ENCODE measurements at regions not wholly inside any gene's neighbourhood (a gene's known extent, or its start where the extent isn't known, plus 50 kb on each side); places are given as distances from the start of the nearest gene placed in this dataset.

DNA sequence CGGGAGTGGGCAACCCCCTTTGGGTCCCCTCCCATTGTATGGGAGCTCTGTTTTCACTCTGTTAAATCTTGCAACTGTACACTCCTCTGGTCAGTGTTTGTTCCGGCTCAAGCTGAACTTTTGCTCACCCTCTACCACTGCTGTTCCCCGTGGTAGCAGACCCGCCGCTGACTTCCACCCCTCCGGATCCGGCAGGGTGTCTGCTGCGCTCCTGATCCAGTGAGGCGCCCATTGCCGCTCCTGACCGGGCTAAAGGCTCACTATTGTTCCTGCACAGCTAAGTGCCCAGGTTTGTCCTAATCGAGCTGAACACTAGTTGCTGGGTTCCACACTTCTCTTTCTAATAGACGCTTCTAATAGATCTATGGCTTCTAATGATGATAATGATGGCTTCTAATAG, 488.6 kb downstream of the MRPL39 start:
- DNase-seq (no peak), ATAC-seq (ENCODE audit: low read depth) (no peak)
- no peaks in the 10 kb centered on the region for H3K36me3 Mint-ChIP-seq
- H3K27me3 Mint-ChIP-seq: no peaks in the 10 kb centered on the region
- no peaks in the 10 kb centered on the region for H3K9me3 Mint-ChIP-seq
- no peak overlapping the region for H3K27ac Mint-ChIP-seq
- no peaks in the 10 kb centered on the region for H3K4me1 Mint-ChIP-seq
- POLR2A ChIA-PET: no interaction called here
- H3K4me3 Mint-ChIP-seq: no peak overlapping the region

DNA sequence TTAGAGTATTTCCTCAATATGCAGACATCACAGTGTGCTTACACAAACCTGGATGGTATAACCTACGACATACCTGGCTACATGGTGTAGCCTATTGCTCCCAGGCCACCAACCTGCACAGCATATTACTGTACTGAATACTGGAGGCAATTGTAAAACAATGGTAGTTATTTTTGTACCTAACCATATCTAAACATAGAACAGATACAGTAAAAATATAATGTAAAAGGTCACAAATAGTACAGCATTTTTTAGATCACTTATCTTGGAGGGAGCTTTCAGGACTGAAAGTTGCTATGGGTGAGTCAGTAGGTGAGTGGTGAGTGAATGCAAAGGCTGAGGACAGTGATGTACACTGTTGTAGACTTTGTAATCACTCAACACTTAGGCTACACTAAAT, 492.3 kb downstream of the MRPL39 start:
- no peaks in the 10 kb centered on the region for H3K9me3 Mint-ChIP-seq

DNA sequence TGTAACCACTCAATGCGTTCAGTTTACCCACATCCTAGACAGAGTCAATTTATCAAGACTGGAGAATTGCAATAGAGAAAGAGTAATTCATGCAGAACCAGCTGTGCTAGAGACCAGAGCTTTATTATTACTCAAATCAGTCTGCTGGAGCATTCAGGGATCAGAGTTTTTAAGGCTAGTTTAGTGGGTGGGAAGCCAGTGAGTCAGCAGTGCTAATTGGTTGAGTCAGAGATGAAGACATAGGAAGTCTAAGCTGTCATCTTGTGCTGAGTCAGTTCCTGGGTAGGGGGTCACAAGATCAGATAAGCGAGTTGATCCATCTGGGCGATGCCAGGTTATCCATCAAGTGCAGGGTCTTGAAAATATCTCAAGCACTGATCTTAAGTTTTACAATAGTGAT, 499.6 kb downstream of the MRPL39 start:
- POLR2A ChIA-PET: no interaction called here
- H3K27ac Mint-ChIP-seq: no peak overlapping the region
- no peaks in the 10 kb centered on the region for H3K4me1 Mint-ChIP-seq
- DNase-seq (no peak), ATAC-seq (ENCODE audit: low read depth) (no peak)
- no peaks in the 10 kb centered on the region for H3K27me3 Mint-ChIP-seq
- no peak overlapping the region for H3K4me3 Mint-ChIP-seq
- H3K36me3 Mint-ChIP-seq: no peaks in the 10 kb centered on the region
- no peaks in the 10 kb centered on the region for H3K9me3 Mint-ChIP-seq

More for the DNA sequence above, 492.3 kb downstream of the MRPL39 start:
- H3K4me3 Mint-ChIP-seq: no peak overlapping the region
- H3K27ac Mint-ChIP-seq: no peak overlapping the region
- ATAC-seq (ENCODE audit: low read depth) (no peak), DNase-seq (no peak)
- H3K36me3 Mint-ChIP-seq: no peaks in the 10 kb centered on the region
- H3K27me3 Mint-ChIP-seq: no peaks in the 10 kb centered on the region
- H3K4me1 Mint-ChIP-seq: no peaks in the 10 kb centered on the region
- POLR2A ChIA-PET: no interaction called here

GRCh38 chr21:25103500-25104207, 503.6 kb downstream of the MRPL39 start:
- DNase-seq (no peak), ATAC-seq (ENCODE audit: low read depth) (no peak)
- POLR2A ChIA-PET: no interaction called here
- Mint-ChIP-seq H3K4me1 (no peaks in the 10 kb centered on the region), H3K9me3 (no peaks in the 10 kb centered on the region), H3K4me3 (no peak overlapping the region), H3K27me3 (no peaks in the 10 kb centered on the region), H3K27ac (no peak overlapping the region), H3K36me3 (no peaks in the 10 kb centered on the region)

- no peaks in the 10 kb centered on the region for H3K4me1 Mint-ChIP-seq
- POLR2A ChIA-PET: no interaction called here
Observed at GRCh38 chr21:25097648-25098047, 509.6 kb downstream of the MRPL39 start.

GRCh38 chr21:25094695-25095094, 512.6 kb downstream of the MRPL39 start:
- POLR2A ChIA-PET: no interaction called here
- DNase-seq (no peak), ATAC-seq (ENCODE audit: low read depth) (no peak)
- Mint-ChIP-seq H3K36me3 (no peaks in the 10 kb centered on the region), H3K4me3 (no peak overlapping the region), H3K4me1 (no peaks in the 10 kb centered on the region), H3K27me3 (no peaks in the 10 kb centered on the region), H3K9me3 (no peaks in the 10 kb centered on the region), H3K27ac (no peak overlapping the region)

More at GRCh38 chr21:25097648-25098047, 509.6 kb downstream of the MRPL39 start:
- no peaks in the 10 kb centered on the region for H3K36me3 Mint-ChIP-seq
- H3K27ac Mint-ChIP-seq: no peak overlapping the region
- no peak for DNase-seq
- H3K27me3 Mint-ChIP-seq: no peaks in the 10 kb centered on the region
- no peak for ATAC-seq (ENCODE audit: low read depth)
- H3K9me3 Mint-ChIP-seq: no peaks in the 10 kb centered on the region
- no peak overlapping the region for H3K4me3 Mint-ChIP-seq

DNA sequence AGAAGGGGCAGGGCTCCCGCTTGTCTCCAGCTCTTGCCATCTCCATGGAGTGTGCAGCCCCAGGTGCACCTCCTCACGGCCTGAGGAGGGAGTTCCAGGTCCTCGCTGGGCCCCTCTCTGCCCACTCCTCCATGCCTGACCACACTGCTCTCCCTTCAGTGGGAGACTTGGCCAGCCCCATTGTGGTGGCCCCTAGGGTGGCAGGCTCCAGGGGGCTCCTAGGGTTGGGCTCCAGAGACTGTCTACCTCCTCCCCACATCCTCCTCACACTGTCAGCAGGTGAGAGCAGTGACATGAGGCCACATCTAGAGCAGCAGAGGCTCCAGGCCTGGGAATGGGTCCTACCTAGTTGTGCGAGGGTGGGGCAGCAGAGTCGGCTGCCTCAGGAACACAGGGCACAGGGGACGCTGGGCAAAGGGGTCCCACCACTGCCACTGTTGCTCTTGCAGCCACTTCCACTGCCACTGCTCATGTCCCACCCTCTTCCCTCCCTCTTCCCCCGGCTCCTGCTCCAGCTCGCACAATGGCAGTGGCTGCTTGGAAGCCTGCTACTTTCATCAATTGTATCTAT, 514.8 kb downstream of the MRPL39 start:
- POLR2A ChIA-PET: no interaction called here
- no peak overlapping the region for H3K4me3 Mint-ChIP-seq
- H3K27ac Mint-ChIP-seq: no peak overlapping the region

DNA sequence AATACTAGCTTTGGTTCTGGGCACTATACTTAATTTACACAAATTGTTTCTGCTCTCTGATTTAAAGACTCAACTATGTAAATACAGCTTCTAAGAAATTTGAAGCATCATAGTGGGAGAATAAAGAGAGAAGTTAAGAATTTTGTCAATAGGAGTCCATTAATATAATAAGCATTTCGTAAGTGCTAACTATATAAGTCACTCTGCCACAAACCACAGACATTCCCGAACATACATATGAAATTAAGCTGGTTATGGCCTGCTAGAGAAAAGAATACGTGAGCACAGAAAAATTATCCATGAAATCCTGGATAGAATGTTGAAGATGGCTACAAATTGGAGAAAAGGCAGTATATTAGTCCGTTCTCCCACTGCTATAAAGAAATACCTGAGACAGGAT, 526.2 kb downstream of the MRPL39 start:
- no peaks in the 10 kb centered on the region for H3K9me3 Mint-ChIP-seq
- H3K4me3 Mint-ChIP-seq: no peak overlapping the region
- H3K36me3 Mint-ChIP-seq: no peaks in the 10 kb centered on the region
- H3K27me3 Mint-ChIP-seq: no peaks in the 10 kb centered on the region
- ATAC-seq (ENCODE audit: low read depth): no peak
- no peaks in the 10 kb centered on the region for H3K4me1 Mint-ChIP-seq
- POLR2A ChIA-PET: no interaction called here
- H3K27ac Mint-ChIP-seq: no peak overlapping the region
- no peak for DNase-seq

More for the DNA sequence above, 514.8 kb downstream of the MRPL39 start:
- ATAC-seq (ENCODE audit: low read depth): no peak
- no peaks in the 10 kb centered on the region for H3K9me3 Mint-ChIP-seq
- H3K27me3 Mint-ChIP-seq: no peaks in the 10 kb centered on the region
- H3K36me3 Mint-ChIP-seq: no peaks in the 10 kb centered on the region
- no peak for DNase-seq
- no peaks in the 10 kb centered on the region for H3K4me1 Mint-ChIP-seq

GRCh38 chr21:25080661-25081060, 526.6 kb downstream of the MRPL39 start:
- Mint-ChIP-seq H3K27ac (no peak overlapping the region), H3K36me3 (no peaks in the 10 kb centered on the region), H3K27me3 (no peaks in the 10 kb centered on the region), H3K4me1 (no peaks in the 10 kb centered on the region), H3K4me3 (no peak overlapping the region), H3K9me3 (no peaks in the 10 kb centered on the region)
- ATAC-seq (ENCODE audit: low read depth) (no peak), DNase-seq (no peak)
- POLR2A ChIA-PET: no interaction called here

- Mint-ChIP-seq H3K9me3 (no peaks in the 10 kb centered on the region), H3K4me3 (no peak overlapping the region), H3K27me3 (no peaks in the 10 kb centered on the region), H3K4me1 (no peaks in the 10 kb centered on the region), H3K27ac (no peak overlapping the region), H3K36me3 (no peaks in the 10 kb centered on the region)
- POLR2A ChIA-PET: no interaction called here
- no peak for ATAC-seq (ENCODE audit: low read depth)
- no peak for DNase-seq
Observed at GRCh38 chr21:25080141-25080540, 527.1 kb downstream of the MRPL39 start.

GRCh38 chr21:25079053-25079452, 528.2 kb downstream of the MRPL39 start:
- Mint-ChIP-seq H3K9me3 (no peaks in the 10 kb centered on the region), H3K27ac (no peak overlapping the region), H3K27me3 (no peaks in the 10 kb centered on the region), H3K4me1 (no peaks in the 10 kb centered on the region), H3K4me3 (no peak overlapping the region), H3K36me3 (no peaks in the 10 kb centered on the region)
- ATAC-seq (ENCODE audit: low read depth): no peak
- DNase-seq: no peak
- POLR2A ChIA-PET: no interaction called here

GRCh38 chr21:25062061-25062460, 545.2 kb downstream of the MRPL39 start:
- POLR2A ChIA-PET: no interaction called here

DNA sequence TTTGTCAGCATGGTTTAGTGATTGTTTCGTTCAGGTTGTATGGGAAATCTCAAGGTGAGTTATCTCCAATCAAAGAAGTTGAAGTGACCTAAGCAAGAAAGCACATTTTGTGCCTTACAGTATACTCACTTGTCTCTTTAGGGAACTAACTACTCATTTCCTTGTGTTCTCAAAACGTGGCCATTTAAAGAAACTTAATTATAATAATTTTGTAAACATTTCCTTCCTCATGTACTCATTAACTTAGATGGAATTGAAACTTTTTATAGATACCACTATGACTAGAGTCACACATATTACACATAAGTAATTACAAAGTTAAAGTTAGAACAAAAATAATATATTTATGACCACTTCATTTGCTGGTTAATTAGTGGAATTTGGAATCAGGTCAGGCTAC, 552.6 kb downstream of the MRPL39 start:
- Mint-ChIP-seq H3K4me1 (no peaks in the 10 kb centered on the region), H3K36me3 (no peaks in the 10 kb centered on the region), H3K27me3 (no peaks in the 10 kb centered on the region), H3K9me3 (peaks cover 2% of the 10 kb centered on the region), H3K27ac (no peak overlapping the region), H3K4me3 (no peak overlapping the region)
- POLR2A ChIA-PET: no interaction called here
- no peak for ATAC-seq (ENCODE audit: low read depth)
- no peak for DNase-seq

More at GRCh38 chr21:25062061-25062460, 545.2 kb downstream of the MRPL39 start:
- ATAC-seq (ENCODE audit: low read depth): no peak
- Mint-ChIP-seq H3K27ac (no peak overlapping the region), H3K36me3 (no peaks in the 10 kb centered on the region), H3K9me3 (no peaks in the 10 kb centered on the region), H3K4me1 (no peaks in the 10 kb centered on the region), H3K4me3 (no peak overlapping the region), H3K27me3 (no peaks in the 10 kb centered on the region)
- no peak for DNase-seq

DNA sequence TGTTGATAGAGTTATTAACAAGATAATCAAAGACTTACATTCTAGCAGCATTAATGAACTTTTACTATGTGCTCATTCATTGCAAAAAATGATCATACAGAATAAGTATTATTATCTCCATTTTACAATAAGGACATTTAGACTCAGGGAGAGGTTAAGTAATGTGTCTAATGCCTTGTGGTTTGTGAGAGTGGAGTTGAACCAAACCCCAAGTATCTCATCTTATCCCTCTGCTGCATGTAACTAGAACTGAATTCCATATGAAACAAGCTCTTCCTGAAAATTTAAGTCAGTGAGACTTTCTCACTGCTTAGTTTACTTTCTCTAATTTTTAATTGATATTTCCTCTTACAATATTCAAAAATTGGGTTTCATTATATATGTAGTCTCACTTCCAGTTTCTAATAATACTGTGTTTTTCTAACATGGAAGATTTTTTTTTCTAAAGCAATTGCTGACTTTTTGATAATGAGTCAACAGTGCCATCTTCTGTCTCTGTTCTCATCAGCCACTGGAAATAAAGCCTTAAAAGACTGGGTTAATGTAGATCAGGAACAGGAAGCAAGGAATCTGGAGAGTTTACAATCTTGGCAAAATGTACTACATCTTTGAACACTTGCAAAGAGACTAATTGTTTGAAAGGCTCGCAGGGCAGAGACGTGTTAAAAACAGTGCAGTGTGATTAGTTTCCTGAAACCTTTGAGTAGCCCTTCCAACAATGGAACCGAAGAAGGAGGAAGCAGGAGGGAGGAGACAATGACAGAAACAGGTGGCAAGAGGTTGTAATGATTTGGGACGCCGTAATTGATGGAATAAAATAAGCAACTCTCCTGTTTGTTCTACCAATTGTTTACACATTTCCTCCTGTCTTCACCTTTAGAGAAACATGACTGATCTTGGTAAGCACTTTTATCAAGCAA, 567.6 kb downstream of the MRPL39 start:
- POLR2A ChIA-PET: no interaction called here
- H3K36me3 Mint-ChIP-seq: no peaks in the 10 kb centered on the region
- H3K27ac Mint-ChIP-seq: no peak overlapping the region
- H3K4me3 Mint-ChIP-seq: no peak overlapping the region
- no peaks in the 10 kb centered on the region for H3K9me3 Mint-ChIP-seq
- no peaks in the 10 kb centered on the region for H3K27me3 Mint-ChIP-seq
- no peaks in the 10 kb centered on the region for H3K4me1 Mint-ChIP-seq
- DNase-seq (no peak), ATAC-seq (ENCODE audit: low read depth) (no peak)

Data from activated naive CD8-positive, alpha-beta T cell treated with anti-CD3 and anti-CD28 coated beads, Interleukin-2, amount 10 ng/mL, durations not matched to agents 7 days and 5 days (primary cell).